SK-N-SH treated with all-trans-retinoic acid at 6 μM for 48 hours (cell line): ENCODE measurements at regions not wholly inside any gene's neighbourhood (a gene's known extent, or its start where the extent isn't known, plus 50 kb on each side); places are given as distances from the start of the nearest gene placed in this dataset.

Source experiments
- ATAC-seq: fragments of 200-7000 bp; cut with Tn5 transposase; 3 replicates; pipeline ENCODE4 v1.9.1; 2020; ENCODE audit warnings: mild to moderate bottlenecking, moderate library complexity
- ARNTL ChIP-seq: fragments of 450-650 bp; formaldehyde crosslinking; IDR thresholded peaks from 2 replicates; pipeline ENCODE4 v1.5.0; 2020; ENCODE audit warnings: low read depth, mild to moderate bottlenecking, moderate library complexity, borderline replicate concordance
- BACH2 ChIP-seq: fragments of 250-450 bp; sonication (Bioruptor Pico); IDR thresholded peaks from 2 replicates; pipeline ENCODE4 v1.9.0; 2021; ENCODE audit warnings: mild to moderate bottlenecking, borderline replicate concordance
- CSDC2 ChIP-seq: fragments of 250-450 bp; sonication (Bioruptor Pico); IDR thresholded peaks from 2 replicates; pipeline ENCODE4 v1.5.0; 2020; ENCODE audit warnings: mild to moderate bottlenecking, moderate library complexity
- ESRRG ChIP-seq: fragments of 250-450 bp; sonication (Bioruptor Pico); IDR thresholded peaks from 2 replicates; pipeline ENCODE4 v1.6.1; 2021; ENCODE audit warnings: mild to moderate bottlenecking
- GLIS3 ChIP-seq: fragments of 250-450 bp; sonication (Bioruptor Pico); IDR thresholded peaks from 2 replicates; pipeline ENCODE4 v1.5.0; 2020; ENCODE audit warnings: mild to moderate bottlenecking, moderate library complexity
- ISL1 ChIP-seq: fragments of 250-450 bp; sonication (Bioruptor Pico); IDR thresholded peaks from 2 replicates; pipeline ENCODE4 v2.1.2; 2022; ENCODE audit warnings: mild to moderate bottlenecking, moderate library complexity
- OSR1 ChIP-seq: fragments of 250-450 bp; sonication (Bioruptor Pico); IDR thresholded peaks from 2 replicates; pipeline ENCODE4 v1.8.0; 2022; ENCODE audit warnings: moderate library complexity, mild to moderate bottlenecking, inconsistent platforms
- POU6F1 ChIP-seq: fragments of 250-450 bp; sonication (Bioruptor Pico); IDR thresholded peaks from 2 replicates; pipeline ENCODE4 v1.8.0; 2021; ENCODE audit warnings: low read depth, mild to moderate bottlenecking, moderate library complexity, borderline replicate concordance
- RARB ChIP-seq: fragments of 250-450 bp; sonication (Bioruptor Pico); IDR thresholded peaks from 2 replicates; pipeline ENCODE4 v1.8.0; 2021; ENCODE audit warnings: mild to moderate bottlenecking, moderate library complexity
- SNAI2 ChIP-seq: fragments of 250-450 bp; sonication (Bioruptor Pico); IDR thresholded peaks from 2 replicates; pipeline ENCODE4 v1.5.0; 2020; ENCODE audit warnings: mild to moderate bottlenecking, moderate library complexity
- TCF4 ChIP-seq: fragments of 250-450 bp; sonication (Bioruptor Pico); IDR thresholded peaks from 2 replicates; pipeline ENCODE4 v1.8.0; 2021; ENCODE audit warnings: mild to moderate bottlenecking, moderate library complexity, borderline replicate concordance
- TOX ChIP-seq: fragments of 250-450 bp; sonication (Bioruptor Pico); IDR thresholded peaks from 2 replicates; pipeline ENCODE4 v1.8.0; 2021; ENCODE audit warnings: mild to moderate bottlenecking, moderate library complexity, borderline replicate concordance
- ZC3H10 ChIP-seq: fragments of 250-450 bp; sonication (Bioruptor Pico); IDR thresholded peaks from 2 replicates; pipeline ENCODE4 v1.5.1; 2021; ENCODE audit warnings: mild to moderate bottlenecking, moderate library complexity
- ZFP3 ChIP-seq: fragments of 250-450 bp; sonication (Bioruptor Pico); IDR thresholded peaks from 2 replicates; pipeline ENCODE4 v1.5.0; 2020; ENCODE audit warnings: mild to moderate bottlenecking, moderate library complexity
- ZFP30 ChIP-seq: fragments of 450-650 bp; formaldehyde crosslinking; IDR thresholded peaks from 2 replicates; pipeline ENCODE4 v1.5.0; 2022; ENCODE audit warnings: mild to moderate bottlenecking, moderate library complexity
- ZNF565 ChIP-seq: fragments of 450-650 bp; formaldehyde crosslinking; conservative IDR thresholded peaks from 2 replicates; pipeline ENCODE4 v1.5.0; 2020; ENCODE audit warnings: low read depth, mild to moderate bottlenecking, moderate library complexity
- ZNF70 ChIP-seq: fragments of 450-650 bp; formaldehyde crosslinking; IDR thresholded peaks from 2 replicates; pipeline ENCODE4 v1.5.0; 2020; ENCODE audit warnings: mild to moderate bottlenecking, moderate library complexity
- ZNF8 ChIP-seq: fragments of 450-650 bp; formaldehyde crosslinking; IDR thresholded peaks from 2 replicates; pipeline ENCODE4 v1.5.0; 2020; ENCODE audit warnings: mild to moderate bottlenecking, moderate library complexity
- TF ChIP-seq, protein P1 (sequence below): fragments of 250-450 bp; sonication (Bioruptor Pico); IDR thresholded peaks from 2 replicates; pipeline ENCODE4 v1.5.1; 2020; ENCODE audit warnings: low read depth, mild to moderate bottlenecking, moderate library complexity
- TF ChIP-seq, protein P2 (sequence below): fragments of 250-450 bp; sonication (Bioruptor Pico); IDR thresholded peaks from 2 replicates; pipeline ENCODE4 v1.5.1; 2021; ENCODE audit warnings: mild to moderate bottlenecking, moderate library complexity
- TF ChIP-seq, protein P3 (sequence below): fragments of 250-450 bp; sonication (Bioruptor Pico); IDR thresholded peaks from 2 replicates; pipeline ENCODE4 v1.8.0; 2020; ENCODE audit warnings: mild to moderate bottlenecking, moderate library complexity, borderline replicate concordance

DNA sequence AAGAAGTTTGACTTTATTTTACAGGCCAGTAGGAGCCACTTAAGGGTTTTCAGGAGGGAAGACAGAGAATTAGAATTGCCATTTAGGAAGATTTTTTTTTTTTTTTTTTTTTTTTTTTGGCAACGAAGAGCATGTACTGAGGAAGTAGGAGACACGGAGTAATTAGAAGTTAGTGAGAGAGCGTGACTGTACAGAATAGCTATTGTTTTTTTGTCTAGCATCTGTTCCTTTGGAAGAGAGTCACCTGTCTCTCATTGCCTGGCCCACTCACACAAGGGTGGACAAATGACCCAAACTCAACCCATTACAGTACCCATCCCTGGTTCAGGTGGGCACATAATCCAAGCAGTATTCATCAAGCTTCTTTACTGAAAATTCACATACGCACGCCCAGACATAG lies 166.7 kb downstream of the LACC1 start:
- no peak for ATAC-seq
- no peak for TF ChIP-seq RARB (CRISPR knock-in tag)

DNA sequence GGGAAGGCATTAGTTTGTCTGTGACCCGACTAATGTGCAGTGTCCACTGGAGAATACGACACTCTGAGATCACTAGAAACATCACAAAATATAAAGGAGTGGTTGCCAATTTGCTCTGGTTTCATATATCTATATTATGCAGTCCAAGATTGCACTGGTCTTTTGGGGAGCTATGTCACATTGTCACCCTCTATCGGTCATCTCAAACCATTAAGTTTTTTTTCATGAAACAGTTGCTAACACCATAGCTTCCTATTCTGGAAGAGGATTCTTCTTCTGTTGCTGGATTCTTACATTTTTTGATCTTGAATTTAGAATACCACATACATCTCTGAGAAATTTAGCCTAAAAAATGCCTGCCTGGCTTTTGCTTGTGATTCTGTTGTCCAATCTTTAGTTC lies 168.6 kb downstream of the LACC1 start:
- TF ChIP-seq OSR1 (CRISPR knock-in tag): no peak
- TF ChIP-seq BACH2 (CRISPR knock-in tag): no peak
- TF ChIP-seq, protein P1, sequence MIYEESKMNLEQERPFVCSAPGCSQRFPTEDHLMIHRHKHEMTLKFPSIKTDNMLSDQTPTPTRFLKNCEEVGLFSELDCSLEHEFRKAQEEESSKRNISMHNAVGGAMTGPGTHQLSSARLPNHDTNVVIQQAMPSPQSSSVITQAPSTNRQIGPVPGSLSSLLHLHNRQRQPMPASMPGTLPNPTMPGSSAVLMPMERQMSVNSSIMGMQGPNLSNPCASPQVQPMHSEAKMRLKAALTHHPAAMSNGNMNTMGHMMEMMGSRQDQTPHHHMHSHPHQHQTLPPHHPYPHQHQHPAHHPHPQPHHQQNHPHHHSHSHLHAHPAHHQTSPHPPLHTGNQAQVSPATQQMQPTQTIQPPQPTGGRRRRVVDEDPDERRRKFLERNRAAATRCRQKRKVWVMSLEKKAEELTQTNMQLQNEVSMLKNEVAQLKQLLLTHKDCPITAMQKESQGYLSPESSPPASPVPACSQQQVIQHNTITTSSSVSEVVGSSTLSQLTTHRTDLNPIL (CRISPR knock-in tag): no peak
- TF ChIP-seq POU6F1 (CRISPR knock-in tag): no peak
- ATAC-seq: peak; percentile 67

DNA sequence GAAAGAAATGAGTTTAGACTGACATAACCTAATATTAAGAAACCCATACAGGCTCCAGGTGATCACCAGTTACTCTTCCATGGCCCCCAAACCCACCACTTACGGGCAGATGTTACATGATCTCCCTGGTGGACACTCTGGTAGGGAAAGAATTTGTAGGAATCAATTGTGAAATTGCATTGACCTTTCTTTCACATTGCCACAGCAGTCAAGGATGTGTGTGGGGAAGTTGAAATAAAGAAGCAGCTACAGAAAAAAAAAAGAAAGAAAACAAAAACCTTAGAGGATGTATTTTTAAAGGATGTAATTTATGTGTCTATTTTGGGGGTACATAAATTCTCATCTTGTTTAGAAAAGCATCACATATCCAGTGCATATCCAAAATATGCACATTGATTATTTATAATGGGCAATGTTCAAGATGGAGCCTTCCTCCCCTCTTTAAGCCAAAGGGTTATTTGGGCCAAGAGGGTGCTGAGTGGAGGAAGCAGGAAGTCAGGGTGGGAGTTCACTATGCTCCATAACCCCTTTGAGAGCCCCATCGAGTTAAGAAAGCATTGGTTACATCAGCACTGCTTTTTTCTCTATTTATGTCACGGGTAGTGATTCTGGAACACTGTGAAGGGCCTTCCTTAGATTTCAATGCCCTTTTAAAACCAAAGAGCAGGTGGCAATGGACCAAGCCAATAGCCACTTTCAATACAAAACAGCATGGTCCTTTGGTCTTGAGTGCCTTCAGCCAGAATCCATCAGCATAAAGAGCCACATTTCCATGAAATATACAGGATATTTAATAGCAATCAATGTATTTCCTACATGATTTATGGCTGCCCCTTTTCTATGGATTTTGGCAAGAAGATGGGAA lies 169.6 kb downstream of the LACC1 start:
- ATAC-seq: no peak
- TF ChIP-seq ZFP3: no peak
- no peak for TF ChIP-seq TOX (CRISPR knock-in tag)
- TF ChIP-seq, all 23 proteins: peak for 0

DNA sequence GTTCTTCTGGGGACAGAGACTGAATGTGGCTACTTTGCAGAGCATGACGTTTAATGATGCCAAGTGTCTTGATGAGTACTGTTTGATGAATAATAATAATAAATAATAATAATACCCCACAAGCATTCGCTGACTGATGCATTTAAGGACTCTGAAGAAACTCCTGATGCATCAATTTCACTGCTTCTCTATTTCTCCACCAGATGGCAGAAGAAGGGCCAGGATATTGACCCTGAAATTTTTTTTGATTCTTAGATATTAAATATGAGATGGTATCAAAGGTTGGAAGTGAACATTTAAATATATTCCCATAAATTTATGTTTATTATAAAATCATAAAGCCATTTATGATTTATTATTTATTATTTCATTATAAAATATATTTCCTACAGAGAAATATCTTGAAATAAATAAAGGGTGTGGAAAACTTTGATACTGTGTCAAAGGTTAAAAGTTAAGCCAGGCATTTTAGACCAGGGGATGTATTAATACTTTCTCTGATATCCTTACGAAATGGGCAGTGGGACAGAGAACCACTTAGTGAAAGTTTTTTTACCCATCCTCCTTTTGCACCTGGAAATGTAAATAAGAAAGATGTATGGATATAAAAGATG lies 170.9 kb downstream of the LACC1 start:
- ATAC-seq: peak; percentile 31; the same call in 1 of the 3 replicates
- TF ChIP-seq, protein P2, sequence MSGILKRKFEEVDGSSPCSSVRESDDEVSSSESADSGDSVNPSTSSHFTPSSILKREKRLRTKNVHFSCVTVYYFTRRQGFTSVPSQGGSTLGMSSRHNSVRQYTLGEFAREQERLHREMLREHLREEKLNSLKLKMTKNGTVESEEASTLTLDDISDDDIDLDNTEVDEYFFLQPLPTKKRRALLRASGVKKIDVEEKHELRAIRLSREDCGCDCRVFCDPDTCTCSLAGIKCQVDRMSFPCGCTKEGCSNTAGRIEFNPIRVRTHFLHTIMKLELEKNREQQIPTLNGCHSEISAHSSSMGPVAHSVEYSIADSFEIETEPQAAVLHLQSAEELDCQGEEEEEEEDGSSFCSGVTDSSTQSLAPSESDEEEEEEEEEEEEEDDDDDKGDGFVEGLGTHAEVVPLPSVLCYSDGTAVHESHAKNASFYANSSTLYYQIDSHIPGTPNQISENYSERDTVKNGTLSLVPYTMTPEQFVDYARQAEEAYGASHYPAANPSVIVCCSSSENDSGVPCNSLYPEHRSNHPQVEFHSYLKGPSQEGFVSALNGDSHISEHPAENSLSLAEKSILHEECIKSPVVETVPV (CRISPR knock-in tag): no peak
- TF ChIP-seq BACH2 (CRISPR knock-in tag) (no peak), ZNF565 (CRISPR knock-in tag) (no peak), ZFP30 (CRISPR knock-in tag) (no peak), SNAI2 (CRISPR knock-in tag) (no peak), ARNTL (CRISPR knock-in tag) (no peak), ESRRG (CRISPR knock-in tag) (no peak), TOX (CRISPR knock-in tag) (no peak), ZNF8 (CRISPR knock-in tag) (no peak), ZC3H10 (CRISPR knock-in tag) (no peak), POU6F1 (CRISPR knock-in tag) (no peak), ISL1 (no peak), OSR1 (CRISPR knock-in tag) (no peak), CSDC2 (no peak), TCF4 (CRISPR knock-in tag) (no peak), RARB (CRISPR knock-in tag) (no peak), GLIS3 (CRISPR knock-in tag) (no peak), ZNF70 (CRISPR knock-in tag) (no peak)
- TF ChIP-seq, protein P3, sequence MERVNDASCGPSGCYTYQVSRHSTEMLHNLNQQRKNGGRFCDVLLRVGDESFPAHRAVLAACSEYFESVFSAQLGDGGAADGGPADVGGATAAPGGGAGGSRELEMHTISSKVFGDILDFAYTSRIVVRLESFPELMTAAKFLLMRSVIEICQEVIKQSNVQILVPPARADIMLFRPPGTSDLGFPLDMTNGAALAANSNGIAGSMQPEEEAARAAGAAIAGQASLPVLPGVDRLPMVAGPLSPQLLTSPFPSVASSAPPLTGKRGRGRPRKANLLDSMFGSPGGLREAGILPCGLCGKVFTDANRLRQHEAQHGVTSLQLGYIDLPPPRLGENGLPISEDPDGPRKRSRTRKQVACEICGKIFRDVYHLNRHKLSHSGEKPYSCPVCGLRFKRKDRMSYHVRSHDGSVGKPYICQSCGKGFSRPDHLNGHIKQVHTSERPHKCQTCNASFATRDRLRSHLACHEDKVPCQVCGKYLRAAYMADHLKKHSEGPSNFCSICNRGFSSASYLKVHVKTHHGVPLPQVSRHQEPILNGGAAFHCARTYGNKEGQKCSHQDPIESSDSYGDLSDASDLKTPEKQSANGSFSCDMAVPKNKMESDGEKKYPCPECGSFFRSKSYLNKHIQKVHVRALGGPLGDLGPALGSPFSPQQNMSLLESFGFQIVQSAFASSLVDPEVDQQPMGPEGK (CRISPR knock-in tag): no peak
- TF ChIP-seq, protein P1 (CRISPR knock-in tag): no peak
